ENCODE measurements at regions not wholly inside any gene's neighbourhood (a gene's known extent, or its start where the extent isn't known, plus 50 kb on each side); places are given as distances from the start of the nearest gene placed in this dataset.

- TF ChIP-seq REST (IDR thresholded peaks at IDR 0.05; ENCODE audit: insufficient read depth in 1 of 2, low read depth in 2 of 2, low read length in 2 of 2) (no peak), FOXP2 (optimal IDR thresholded peaks at IDR 0.05; ENCODE audit: borderline replicate concordance, extremely low read depth, extremely low read length, insufficient read depth) (no peak), TAF1 (IDR thresholded peaks at IDR 0.05; ENCODE audit: borderline replicate concordance, insufficient read depth, low read length) (no peak), POLR2AphosphoS5 (IDR thresholded peaks at IDR 0.05; ENCODE audit: low read depth, low read length) (no peak), SIN3A (IDR thresholded peaks at IDR 0.05; ENCODE audit: borderline replicate concordance, insufficient read depth, low read length) (no peak)
These were observed 50.6 kb upstream of the FTH1 start for GRCh38 chr11:62017878-62018655.
